ENCODE measurements at regions not wholly inside any gene's neighbourhood (a gene's known extent, or its start where the extent isn't known, plus 50 kb on each side); places are given as distances from the start of the nearest gene placed in this dataset.

- H3K27ac ChIP-seq, result no peak overlapping the region
- DNase-seq (ENCODE audit: low read depth, low spot score), result no peak
Measured at GRCh38 chr2:234137400-234138014, 87.0 kb downstream of the SPP2 start.

GRCh38 chr2:234136461-234136860 lies 86.0 kb downstream of the SPP2 start:
- no peaks in the 10 kb centered on the region for H3K36me3 ChIP-seq (ENCODE audit: insufficient read depth, low read length)
- no peak overlapping the region for H3K27ac ChIP-seq
- H3K9me3 ChIP-seq (ENCODE audit: low read depth, low read length), result no peaks in the 10 kb centered on the region
- TF ChIP-seq EZH2 (IDR thresholded peaks at IDR 0.05), result no peak
- no peak overlapping the region for H3K9ac ChIP-seq (ENCODE audit: insufficient read length)
- no peak overlapping the region for H3K4me3 ChIP-seq
- DNase-seq (ENCODE audit: low read depth, low spot score), result no peak

More at GRCh38 chr2:234137400-234138014, 87.0 kb downstream of the SPP2 start:
- Histone ChIP-seq H3K36me3 (ENCODE audit: insufficient read depth, low read length) (no peaks in the 10 kb centered on the region), H3K9ac (ENCODE audit: insufficient read length) (no peak overlapping the region), H3K4me3 (no peak overlapping the region), H3K9me3 (ENCODE audit: low read depth, low read length) (no peaks in the 10 kb centered on the region)
- TF ChIP-seq POLR2AphosphoS5 (IDR thresholded peaks at IDR 0.05; ENCODE audit: borderline replicate concordance, low read depth, low read length), result no peak
- no peak for TF ChIP-seq EZH2 (IDR thresholded peaks at IDR 0.05)
- no peak for TF ChIP-seq FOXP2 (optimal IDR thresholded peaks at IDR 0.05; ENCODE audit: control extremely low read depth, extremely low read length, insufficient read depth)

GRCh38 chr2:234135750-234136221 lies 85.3 kb downstream of the SPP2 start:
- no peak overlapping the region for H3K9ac ChIP-seq (ENCODE audit: insufficient read length)
- TF ChIP-seq FOXP2 (optimal IDR thresholded peaks at IDR 0.05; ENCODE audit: control extremely low read depth, extremely low read length, insufficient read depth) (no peak), EZH2 (IDR thresholded peaks at IDR 0.05) (no peak), POLR2AphosphoS5 (IDR thresholded peaks at IDR 0.05; ENCODE audit: borderline replicate concordance, low read depth, low read length) (no peak)
- no peak overlapping the region for H3K27ac ChIP-seq
- no peak for DNase-seq (ENCODE audit: low read depth, low spot score)
- H3K36me3 ChIP-seq (ENCODE audit: insufficient read depth, low read length), result no peaks in the 10 kb centered on the region
- H3K4me3 ChIP-seq, result no peak overlapping the region
- no peaks in the 10 kb centered on the region for H3K9me3 ChIP-seq (ENCODE audit: low read depth, low read length)

DNA sequence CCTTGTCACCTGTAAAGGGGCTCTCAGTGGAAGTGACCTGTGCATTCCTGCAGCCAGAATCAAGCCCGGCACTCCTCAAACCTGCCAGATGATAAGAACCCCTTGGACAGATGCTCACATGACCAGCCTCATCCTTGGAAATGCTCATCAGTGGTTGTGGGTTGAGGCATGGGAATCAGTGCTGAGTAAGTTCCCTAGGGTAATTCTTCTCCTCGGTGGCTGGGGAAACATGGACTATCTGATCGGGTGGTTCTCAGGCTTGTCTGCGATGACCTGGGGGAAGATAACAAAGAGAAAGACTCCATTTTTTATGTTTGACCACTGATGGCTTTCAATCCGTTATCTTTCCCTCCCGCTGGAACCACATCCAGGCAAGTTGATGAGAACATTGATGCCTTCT lies 84.0 kb downstream of the SPP2 start:
- H3K27ac ChIP-seq, result no peak overlapping the region
- no peak overlapping the region for H3K9ac ChIP-seq (ENCODE audit: insufficient read length)
- H3K36me3 ChIP-seq (ENCODE audit: insufficient read depth, low read length), result no peaks in the 10 kb centered on the region
- DNase-seq (ENCODE audit: low read depth, low spot score), result no peak
- H3K9me3 ChIP-seq (ENCODE audit: low read depth, low read length), result no peaks in the 10 kb centered on the region
- H3K4me3 ChIP-seq, result no peak overlapping the region
- TF ChIP-seq EZH2 (IDR thresholded peaks at IDR 0.05) (no peak), POLR2AphosphoS5 (IDR thresholded peaks at IDR 0.05; ENCODE audit: borderline replicate concordance, low read depth, low read length) (no peak), FOXP2 (optimal IDR thresholded peaks at IDR 0.05; ENCODE audit: control extremely low read depth, extremely low read length, insufficient read depth) (no peak)

GRCh38 chr2:234133004-234133403 lies 82.5 kb downstream of the SPP2 start:
- Histone ChIP-seq H3K27ac (no peak overlapping the region), H3K9ac (ENCODE audit: insufficient read length) (no peak overlapping the region), H3K9me3 (ENCODE audit: low read depth, low read length) (no peaks in the 10 kb centered on the region), H3K4me3 (no peak overlapping the region), H3K36me3 (ENCODE audit: insufficient read depth, low read length) (no peaks in the 10 kb centered on the region)
- no peak for TF ChIP-seq POLR2AphosphoS5 (IDR thresholded peaks at IDR 0.05; ENCODE audit: borderline replicate concordance, low read depth, low read length)
- TF ChIP-seq EZH2 (IDR thresholded peaks at IDR 0.05), result no peak
- no peak for TF ChIP-seq FOXP2 (optimal IDR thresholded peaks at IDR 0.05; ENCODE audit: control extremely low read depth, extremely low read length, insufficient read depth)
- DNase-seq (ENCODE audit: low read depth, low spot score), result no peak

GRCh38 chr2:234130777-234131181 lies 80.3 kb downstream of the SPP2 start:
- no peak for DNase-seq (ENCODE audit: low read depth, low spot score)
- Histone ChIP-seq H3K36me3 (ENCODE audit: insufficient read depth, low read length) (no peaks in the 10 kb centered on the region), H3K9ac (ENCODE audit: insufficient read length) (no peak overlapping the region), H3K4me3 (no peak overlapping the region), H3K27ac (no peak overlapping the region), H3K9me3 (ENCODE audit: low read depth, low read length) (no peaks in the 10 kb centered on the region)
- TF ChIP-seq EZH2 (IDR thresholded peaks at IDR 0.05) (no peak), FOXP2 (optimal IDR thresholded peaks at IDR 0.05; ENCODE audit: control extremely low read depth, extremely low read length, insufficient read depth) (no peak), POLR2AphosphoS5 (IDR thresholded peaks at IDR 0.05; ENCODE audit: borderline replicate concordance, low read depth, low read length) (no peak)

DNA sequence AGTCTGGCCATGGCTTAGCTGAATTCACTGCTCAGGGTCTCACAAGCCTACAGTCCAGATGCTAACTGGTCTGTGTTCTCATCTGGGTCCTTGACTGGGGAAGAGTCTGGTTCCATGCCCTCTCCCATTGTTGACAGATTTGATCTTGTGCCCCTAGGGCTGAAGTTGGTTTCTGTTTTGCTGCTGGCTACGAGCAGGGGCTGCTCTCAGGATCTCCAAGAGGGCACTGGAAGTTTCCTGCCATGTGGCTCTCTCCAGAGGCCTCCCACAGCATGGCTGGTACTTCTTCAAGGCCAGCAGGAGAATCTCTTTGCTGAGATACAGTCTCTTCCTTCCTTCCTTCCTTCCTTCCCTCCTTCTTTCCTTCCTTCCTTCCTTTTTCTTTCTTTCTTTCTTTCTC lies 78.1 kb downstream of the SPP2 start:
- Histone ChIP-seq H3K36me3 (ENCODE audit: insufficient read depth, low read length) (no peaks in the 10 kb centered on the region), H3K9ac (ENCODE audit: insufficient read length) (no peak overlapping the region), H3K27ac (no peak overlapping the region), H3K4me3 (no peak overlapping the region), H3K9me3 (ENCODE audit: low read depth, low read length) (no peaks in the 10 kb centered on the region)
- DNase-seq (ENCODE audit: low read depth, low spot score), result no peak
- TF ChIP-seq FOXP2 (optimal IDR thresholded peaks at IDR 0.05; ENCODE audit: control extremely low read depth, extremely low read length, insufficient read depth) (no peak), POLR2AphosphoS5 (IDR thresholded peaks at IDR 0.05; ENCODE audit: borderline replicate concordance, low read depth, low read length) (no peak), EZH2 (IDR thresholded peaks at IDR 0.05) (no peak)
